H1 (cell line): ENCODE measurements at regions not wholly inside any gene's neighbourhood (a gene's known extent, or its start where the extent isn't known, plus 50 kb on each side); places are given as distances from the start of the nearest gene placed in this dataset.

ENCODE experiments used
- CTCF ChIA-PET: fragments of 300-600 bp; sonication (Branson Sonifier 250); formaldehyde crosslinking; loops from one replicate; lab custom pipeline; 2021; ENCODE audit not compliant: partially characterized antibody; lab: Charles Lee
- POLR2A ChIA-PET: fragments of 300-600 bp; sonication (Branson Sonifier 250); formaldehyde crosslinking; loops from one replicate; lab custom pipeline; 2021; ENCODE audit warnings: inconsistent platforms; ENCODE audit not compliant: partially characterized antibody; lab: Charles Lee
- DNase-seq, 2 experiments: peaks; one replicate each; pipeline versions ENCODE4 v3.0.0 to v3.0.0-alpha.2; 2010 to 2022; ENCODE audit warnings: low spot score in 2 of 2, low read depth in 1 of 2, mixed read lengths in 1 of 2
- FAIRE-seq: peaks from 2 replicates; lab custom pipeline; 2011; peaks lifted over from hg19 to GRCh38; lab: Jason Lieb, UNC
- H2AFZ ChIP-seq: 2 replicates; pipeline ENCODE4 v1.8.1; 2012; ENCODE audit warnings: low read length, inconsistent platforms
- H2AK5ac ChIP-seq: 2 replicates; pipeline ENCODE4 v1.6.1; 2013; ENCODE audit warnings: low read depth, low read length
- H2BK120ac ChIP-seq: replicated peaks from 2 replicates; pipeline ENCODE3; 2013; ENCODE audit warnings: low read depth, low read length, inconsistent platforms
- H2BK12ac ChIP-seq: 2 replicates; pipeline ENCODE4 v1.6.1; 2013; ENCODE audit warnings: low read depth, low read length
- H2BK15ac ChIP-seq: 2 replicates; pipeline ENCODE4 v1.6.1; 2013; ENCODE audit warnings: low read length
- H2BK20ac ChIP-seq: 2 replicates; pipeline ENCODE4 v1.6.1; 2013; ENCODE audit warnings: low read length
- H2BK5ac ChIP-seq: 2 replicates; pipeline ENCODE4 v1.6.1; 2013; ENCODE audit warnings: low read depth, low read length
- H3K14ac ChIP-seq: 2 replicates; pipeline ENCODE4 v1.6.1; 2013; ENCODE audit warnings: inconsistent platforms; ENCODE audit not compliant: insufficient read length
- H3K18ac ChIP-seq: 2 replicates; pipeline ENCODE4 v1.6.1; 2013; ENCODE audit warnings: low read length; ENCODE audit errors: extremely low read depth
- H3K23ac ChIP-seq: 2 replicates; pipeline ENCODE4 v1.6.1; 2013; ENCODE audit warnings: inconsistent platforms; ENCODE audit not compliant: insufficient read length
- H3K23me2 ChIP-seq: 2 replicates; pipeline ENCODE4 v1.6.1; 2013; ENCODE audit warnings: low read depth, low read length
- H3K27ac ChIP-seq: 2 replicates; pipeline ENCODE4 v1.6.1; 2011; ENCODE audit warnings: low read depth, low read length, inconsistent platforms
- H3K27me3 ChIP-seq, 4 experiments: replicated peaks in 1 of 4; 1 replicate in 1 of 4; 2 replicates in 3 of 4; pipeline versions ENCODE4 v1.6.1 to v1.8.1; 2011 to 2013; ENCODE audit warnings: low read length in 3 of 4, mild to moderate bottlenecking in 3 of 4, inconsistent platforms in 2 of 4, mixed read lengths in 2 of 4, moderate library complexity in 1 of 4; ENCODE audit not compliant: control insufficient read depth in 3 of 4, insufficient read depth in 3 of 4; ENCODE audit errors: extremely low read depth in 1 of 4
- H3K36me3 ChIP-seq, 4 experiments: 2 replicates each; pipeline versions ENCODE4 v1.6.1 to v1.8.1; 2011 to 2013; ENCODE audit warnings: mild to moderate bottlenecking in 4 of 4, low read length in 3 of 4, moderate library complexity in 2 of 4, control low read depth in 1 of 4, inconsistent platforms in 1 of 4; ENCODE audit not compliant: insufficient read depth in 4 of 4, control insufficient read depth in 2 of 4
- H3K4ac ChIP-seq: replicated peaks from 2 replicates; pipeline ENCODE3; 2013; ENCODE audit warnings: low read length, low read depth, mixed read lengths, inconsistent platforms; ENCODE audit not compliant: insufficient read length
- H3K4me1 ChIP-seq, 4 experiments: replicated peaks in 1 of 4; 1 replicate in 1 of 4; 2 replicates in 3 of 4; pipeline versions ENCODE4 v1.6.1 to v1.8.1; 2011 to 2013; ENCODE audit warnings: low read length in 3 of 4, inconsistent platforms in 2 of 4, mixed read lengths in 1 of 4; ENCODE audit not compliant: insufficient read depth in 4 of 4, control insufficient read depth in 3 of 4
- H3K4me2 ChIP-seq, 2 experiments: 2 replicates each; pipeline versions ENCODE4 v1.6.1 to v1.8.1; 2011 to 2013; ENCODE audit warnings: low read depth in 2 of 2, low read length in 2 of 2, control low read depth in 1 of 2, inconsistent platforms in 1 of 2, mild to moderate bottlenecking in 1 of 2; ENCODE audit not compliant: insufficient read depth in 1 of 2
- H3K4me3 ChIP-seq, 4 experiments: fragments of 200-600, 300-600 bp in 1 of 4; sonication (generic), shearing (Covaris generic), sonication (Bioruptor Twin) in 1 of 4; 2 replicates each; pipeline versions ENCODE4 v1.5.1 to v1.8.1; 2011 to 2016; ENCODE audit warnings: low read length in 4 of 4, low read depth in 3 of 4, control low read depth in 2 of 4, inconsistent platforms in 2 of 4, mild to moderate bottlenecking in 2 of 4, mixed read lengths in 1 of 4, moderate library complexity in 1 of 4; ENCODE audit not compliant: insufficient read depth in 2 of 4; ENCODE audit errors: extremely low read depth in 1 of 4
- H3K56ac ChIP-seq: replicated peaks from 2 replicates; pipeline ENCODE3; 2013; ENCODE audit warnings: low read depth, mild to moderate bottlenecking, mixed read lengths, low read length, inconsistent platforms; ENCODE audit not compliant: insufficient read length
- H3K79me1 ChIP-seq: 2 replicates; pipeline ENCODE4 v1.6.1; 2013; ENCODE audit warnings: low read depth, low read length, control low read depth
- H3K79me2 ChIP-seq, 2 experiments: 2 replicates each; pipeline versions ENCODE4 v1.6.1 to v1.8.1; 2012 to 2013; ENCODE audit warnings: low read length in 2 of 2, mild to moderate bottlenecking in 2 of 2, inconsistent platforms in 1 of 2; ENCODE audit not compliant: insufficient read depth in 2 of 2, control insufficient read depth in 1 of 2
- H3K9ac ChIP-seq, 4 experiments: replicated peaks in 1 of 4; 1 replicate in 1 of 4; 2 replicates in 3 of 4; pipeline versions ENCODE4 v1.6.1 to v1.8.1; 2011 to 2013; ENCODE audit warnings: low read depth in 3 of 4, low read length in 3 of 4, control low read depth in 2 of 4, mild to moderate bottlenecking in 2 of 4, moderate library complexity in 2 of 4, inconsistent platforms in 1 of 4; ENCODE audit errors: extremely low read depth in 1 of 4
- H3K9me3 ChIP-seq, 2 experiments: 2 replicates each; pipeline versions ENCODE4 v1.6.1 to v1.8.1; 2012 to 2013; ENCODE audit warnings: mild to moderate bottlenecking in 2 of 2, moderate library complexity in 2 of 2, control low read depth in 1 of 2, inconsistent platforms in 1 of 2, low read depth in 1 of 2, low read length in 1 of 2, mixed read lengths in 1 of 2; ENCODE audit not compliant: insufficient read depth in 2 of 2
- H4K20me1 ChIP-seq, 2 experiments: replicated peaks in 1 of 2; 2 replicates each; pipeline versions ENCODE3 to v1.8.1; 2011 to 2013; ENCODE audit warnings: inconsistent platforms in 2 of 2, low read length in 2 of 2, mild to moderate bottlenecking in 1 of 2; ENCODE audit not compliant: insufficient read depth in 2 of 2, control insufficient read depth in 1 of 2
- H4K5ac ChIP-seq: 2 replicates; pipeline ENCODE4 v1.6.1; 2013; ENCODE audit warnings: low read length, low read depth, mixed read lengths, inconsistent platforms; ENCODE audit not compliant: insufficient read length
- H4K8ac ChIP-seq: 2 replicates; pipeline ENCODE4 v1.8.0; 2013; ENCODE audit warnings: mild to moderate bottlenecking, moderate library complexity, low read length, inconsistent platforms; ENCODE audit not compliant: insufficient read depth; ENCODE audit errors: extremely low read depth
- H4K91ac ChIP-seq: replicated peaks from 2 replicates; pipeline ENCODE3; 2013; ENCODE audit warnings: low read length, mixed read lengths, inconsistent platforms; ENCODE audit not compliant: insufficient read length
- CEBPB ChIP-seq: IDR thresholded peaks from 2 replicates; pipeline ENCODE4 v1.6.1; 2012; ENCODE audit warnings: low read depth, low read length
- GABPA ChIP-seq: IDR thresholded peaks from 2 replicates; pipeline ENCODE4 v1.6.1; 2011; ENCODE audit warnings: mild to moderate bottlenecking, low read length, moderate library complexity, borderline replicate concordance; ENCODE audit not compliant: insufficient read depth
- SIX5 ChIP-seq: IDR thresholded peaks from 2 replicates; pipeline ENCODE4 v1.6.1; 2011; ENCODE audit warnings: mild to moderate bottlenecking, low read depth, low read length
- TBP ChIP-seq: IDR thresholded peaks from 2 replicates; pipeline ENCODE4 v1.6.1; 2011; ENCODE audit warnings: low read depth, low read length, improper control_type of control experiment
- TEAD4 ChIP-seq: IDR thresholded peaks from 2 replicates; pipeline ENCODE4 v1.6.1; 2012; ENCODE audit warnings: low read depth, low read length, inconsistent platforms, mixed read lengths
- WGBS, 2 experiments: shearing (Covaris generic) in 1 of 2; methylation state at CpG; one replicate each; pipeline versions ENCODE4 v1.1.6 to v1.1.7; 2013 to 2015; ENCODE audit warnings: low lambda C conversion rate in 2 of 2, mixed read lengths in 2 of 2, inconsistent platforms in 1 of 2, low coverage in 1 of 2, missing lambda C conversion rate in 1 of 2; ENCODE audit not compliant: insufficient replicate concordance in 2 of 2, insufficient coverage in 1 of 2, insufficient read length in 1 of 2; ENCODE audit errors: extremely low coverage in 1 of 2, missing lambda C conversion rate in 1 of 2; 5-methylcytosine and 5-hydroxymethylcytosine counted together

DNA sequence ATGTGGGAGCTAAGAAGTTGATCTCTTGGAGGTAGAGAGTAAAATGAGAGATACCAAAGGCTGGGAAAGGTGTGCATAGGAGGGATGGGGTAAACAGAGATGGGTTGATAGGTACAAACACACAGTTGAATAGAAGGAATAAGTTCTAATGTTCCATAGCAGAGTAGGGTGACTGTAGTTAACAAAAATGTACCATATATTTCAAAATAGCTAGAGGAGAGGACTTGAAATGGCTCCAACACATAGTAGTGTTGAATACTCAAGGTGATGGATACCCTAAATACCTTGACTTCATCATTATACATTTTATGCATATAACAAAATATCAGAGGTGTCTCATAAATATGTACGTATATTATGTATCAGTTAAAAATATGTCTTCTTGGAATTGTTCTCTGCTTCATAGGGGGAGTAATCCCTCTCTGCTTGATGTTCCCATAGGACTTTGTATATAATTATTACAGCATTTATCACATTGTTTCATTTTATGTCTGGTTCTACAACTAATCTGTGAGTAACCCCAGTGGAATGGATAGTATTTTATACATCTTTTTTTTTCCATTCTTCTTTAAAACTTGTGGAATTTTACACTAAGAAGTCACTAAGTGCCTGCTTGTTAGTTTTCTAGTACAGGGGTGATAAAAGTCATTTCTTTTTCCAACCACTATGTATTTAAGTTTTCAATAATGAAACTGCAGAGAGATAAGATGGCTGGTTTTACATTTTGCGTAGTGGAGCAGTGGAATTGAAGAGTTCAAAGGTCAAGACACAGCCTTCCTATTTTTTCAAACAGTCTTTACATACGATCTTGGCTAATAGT is 1940.0 kb upstream of the SEL1L start:
- Histone ChIP-seq H4K5ac (no peak overlapping the region), H3K4me3 (no peak overlapping the region), H2AFZ (no peak overlapping the region), H2BK120ac (no peak overlapping the region), H3K9me3 (no peaks in the 10 kb centered on the region), H2BK12ac (no peak overlapping the region), H3K23ac (no peak overlapping the region), H2BK20ac (no peak overlapping the region), H3K27me3 (no peaks in the 10 kb centered on the region), H4K91ac (no peak overlapping the region), H3K27ac (no peak overlapping the region), H3K9ac (no peak overlapping the region), H3K36me3 (no peaks in the 10 kb centered on the region), H3K23me2 (no peaks in the 10 kb centered on the region), H2BK5ac (no peak overlapping the region), H4K20me1 (no peaks in the 10 kb centered on the region), H2AK5ac (no peak overlapping the region), H3K4ac (no peak overlapping the region), H3K56ac (no peak overlapping the region), H3K14ac (no peak overlapping the region)
- FAIRE-seq (no peak), DNase-seq (no peak)
- CTCF ChIA-PET: interaction anchor here (1.0 kb wide), 1 partner anchor 173 kb away, joined by 3 read pairs; no protein-coding TSS in a partner anchor
- POLR2A ChIA-PET: no interaction called here
- TF ChIP-seq GABPA (no peak), TEAD4 (no peak), SIX5 (no peak), TBP (no peak), CEBPB (no peak)
- TF ChIP-seq, all 59 proteins: peak for 0
- 88% methylated on average over 3 of the region's 3 CpGs; no CpG with 5 or more reads in 1 of the 2 experiments for WGBS, 2 experiments
- Histone ChIP-seq H2BK15ac (no peak overlapping the region), H3K4me1 (no peaks in the 10 kb centered on the region), H3K79me1 (no peaks in the 10 kb centered on the region), H4K8ac (no peak overlapping the region), H3K18ac (no peak overlapping the region), H3K4me2 (no peak overlapping the region), H3K79me2 (no peaks in the 10 kb centered on the region)
